ENCODE measurements at regions not wholly inside any gene's neighbourhood (a gene's known extent, or its start where the extent isn't known, plus 50 kb on each side); places are given as distances from the start of the nearest gene placed in this dataset.

GRCh38 chr14:84671776-84672175 lies 858.2 kb upstream of the FLRT2 start:
- no peak for TF ChIP-seq CTCF (IDR thresholded peaks at IDR 0.05)
- no peak for TF ChIP-seq POLR2A (IDR thresholded peaks at IDR 0.05)
